ENCODE measurements at regions not wholly inside any gene's neighbourhood (a gene's known extent, or its start where the extent isn't known, plus 50 kb on each side); places are given as distances from the start of the nearest gene placed in this dataset.

GRCh38 chr3:107959550-107960154 lies 131.2 kb downstream of the CD47 start:
- POLR2A ChIA-PET: no interaction called here
- Histone ChIP-seq H3K4me3 (ENCODE audit: low read depth, low read length, poor library complexity, severe bottlenecking) (no peak overlapping the region), H3K9me2 (ENCODE audit: insufficient read depth, low read length) (no peaks in the 10 kb centered on the region), H2AFZ (ENCODE audit: low read length) (no peak overlapping the region), H3K27ac (ENCODE audit: low read depth, low read length, poor library complexity, severe bottlenecking) (no peak overlapping the region), H3K36me3 (ENCODE audit: insufficient read depth, low read length) (no peaks in the 10 kb centered on the region), H3K4me2 (ENCODE audit: low read length) (no peak overlapping the region), H3K4me1 (ENCODE audit: insufficient read depth, low read length, poor library complexity, severe bottlenecking) (no peaks in the 10 kb centered on the region), H4K20me1 (ENCODE audit: insufficient read depth, low read length) (no peaks in the 10 kb centered on the region), H3K79me2 (ENCODE audit: insufficient read depth, low read depth, low read length) (no peaks in the 10 kb centered on the region), H3K9me3 (ENCODE audit: low read length) (no peaks in the 10 kb centered on the region)
- CTCF ChIA-PET (ENCODE audit: unreplicated experiment): no interaction called here
- BruUV-seq (replicated peaks): no TSS peak
- TF ChIP-seq CTCF (conservative IDR thresholded peaks at IDR 0.05; ENCODE audit: low read length) (no peak), EZH2phosphoT487 (IDR thresholded peaks at IDR 0.05; ENCODE audit: borderline replicate concordance, low read depth, low read length) (no peak)
- intact Hi-C loops (cut with micrococcal nuclease; ENCODE audit: unreplicated experiment): no loop called here
- no peak for DNase-seq (ENCODE audit: low spot score)

GRCh38 chr3:107958146-107958545 lies 132.7 kb downstream of the CD47 start:
- no peak for DNase-seq (ENCODE audit: low spot score)
- intact Hi-C loops (cut with micrococcal nuclease; ENCODE audit: unreplicated experiment): no loop called here
- Histone ChIP-seq H4K20me1 (ENCODE audit: insufficient read depth, low read length) (no peaks in the 10 kb centered on the region), H3K36me3 (ENCODE audit: insufficient read depth, low read length) (no peaks in the 10 kb centered on the region), H3K9me3 (ENCODE audit: low read length) (no peaks in the 10 kb centered on the region), H3K9me2 (ENCODE audit: insufficient read depth, low read length) (no peaks in the 10 kb centered on the region), H3K27ac (ENCODE audit: low read depth, low read length, poor library complexity, severe bottlenecking) (no peak overlapping the region), H3K4me3 (ENCODE audit: low read depth, low read length, poor library complexity, severe bottlenecking) (no peak overlapping the region), H3K79me2 (ENCODE audit: insufficient read depth, low read depth, low read length) (no peaks in the 10 kb centered on the region), H3K4me1 (ENCODE audit: insufficient read depth, low read length, poor library complexity, severe bottlenecking) (no peaks in the 10 kb centered on the region), H3K4me2 (ENCODE audit: low read length) (no peak overlapping the region), H2AFZ (ENCODE audit: low read length) (no peak overlapping the region)
- ChIA-PET CTCF (ENCODE audit: unreplicated experiment) (no interaction called here), POLR2A (interaction anchor here (0.7 kb wide), 1 partner anchor 67 kb away, joined by 4 read pairs; no protein-coding TSS in a partner anchor)
- no TSS peak for BruUV-seq (replicated peaks)
- no peak for TF ChIP-seq CTCF (conservative IDR thresholded peaks at IDR 0.05; ENCODE audit: low read length)
- no peak for TF ChIP-seq EZH2phosphoT487 (IDR thresholded peaks at IDR 0.05; ENCODE audit: borderline replicate concordance, low read depth, low read length)

GRCh38 chr3:107956991-107957900 lies 133.6 kb downstream of the CD47 start:
- DNase-seq (ENCODE audit: low spot score): no peak
- no peak overlapping the region for H3K27ac ChIP-seq (ENCODE audit: low read depth, low read length, poor library complexity, severe bottlenecking)
- intact Hi-C loops (cut with micrococcal nuclease; ENCODE audit: unreplicated experiment): no loop called here
- no peaks in the 10 kb centered on the region for H3K79me2 ChIP-seq (ENCODE audit: insufficient read depth, low read depth, low read length)
- TF ChIP-seq CTCF (conservative IDR thresholded peaks at IDR 0.05; ENCODE audit: low read length) (no peak), EZH2phosphoT487 (IDR thresholded peaks at IDR 0.05; ENCODE audit: borderline replicate concordance, low read depth, low read length) (no peak)
- H3K36me3 ChIP-seq (ENCODE audit: insufficient read depth, low read length): no peaks in the 10 kb centered on the region
- H3K9me2 ChIP-seq (ENCODE audit: insufficient read depth, low read length): no peaks in the 10 kb centered on the region
- no peak overlapping the region for H3K4me3 ChIP-seq (ENCODE audit: low read depth, low read length, poor library complexity, severe bottlenecking)
- ChIA-PET POLR2A (interaction anchor here (0.6 to 0.7 kb wide), 2 partner anchors 267 to 1763 kb away, joined by 3 to 4 read pairs; no protein-coding TSS in a partner anchor), CTCF (ENCODE audit: unreplicated experiment) (no interaction called here)
- H4K20me1 ChIP-seq (ENCODE audit: insufficient read depth, low read length): no peaks in the 10 kb centered on the region
- no TSS peak for BruUV-seq (replicated peaks)
- H3K9me3 ChIP-seq (ENCODE audit: low read length): no peaks in the 10 kb centered on the region
- H2AFZ ChIP-seq (ENCODE audit: low read length): no peak overlapping the region
- no peaks in the 10 kb centered on the region for H3K4me1 ChIP-seq (ENCODE audit: insufficient read depth, low read length, poor library complexity, severe bottlenecking)
- H3K4me2 ChIP-seq (ENCODE audit: low read length): no peak overlapping the region

All from OCI-LY7 (cell line).